H1 (cell line): ENCODE measurements at regions not wholly inside any gene's neighbourhood (a gene's known extent, or its start where the extent isn't known, plus 50 kb on each side); places are given as distances from the start of the nearest gene placed in this dataset.

Experiments used
- MAX ChIP-seq: IDR thresholded peaks from 2 replicates; pipeline ENCODE4 v1.6.1; 2012; ENCODE audit warnings: inconsistent platforms
- POLR2A ChIP-seq, 2 experiments: IDR thresholded peaks; 1 replicate in 1 of 2; 2 replicates in 1 of 2; pipeline ENCODE4 v1.6.1; 2011; ENCODE audit warnings: low read depth in 2 of 2, low read length in 2 of 2, mild to moderate bottlenecking in 2 of 2; ENCODE audit errors: control extremely low read depth in 1 of 2
- POLR2AphosphoS5 ChIP-seq: IDR thresholded peaks from 2 replicates; pipeline ENCODE4 v1.6.1; 2011; ENCODE audit warnings: low read depth, low read length
- POU5F1 ChIP-seq: IDR thresholded peaks from 2 replicates; pipeline ENCODE4 v1.6.1; 2011; ENCODE audit warnings: low read depth, mild to moderate bottlenecking, low read length, moderate library complexity
- RNF2 ChIP-seq: fragments of 200-900, 300-1000 bp; sonication (generic); IDR thresholded peaks from 2 replicates; pipeline ENCODE4 v1.7.1; 2016; ENCODE audit warnings: borderline replicate concordance, low read depth, mild to moderate bottlenecking, antibody characterized with exemption, low read length; ENCODE audit not compliant: poor library complexity, severe bottlenecking; ENCODE audit errors: missing control alignments
- RXRA ChIP-seq: IDR thresholded peaks from 2 replicates; pipeline ENCODE4 v1.6.1; 2011; ENCODE audit warnings: low read depth, mild to moderate bottlenecking, low read length, moderate library complexity; ENCODE audit not compliant: insufficient read depth
- TAF1 ChIP-seq: IDR thresholded peaks from 2 replicates; pipeline ENCODE4 v1.6.1; 2011; ENCODE audit warnings: mild to moderate bottlenecking, low read depth, low read length
- TF ChIP-seq, protein P1 (sequence below), 3 experiments: IDR thresholded peaks; 1 replicate in 2 of 3; 2 replicates in 1 of 3; pipeline versions ENCODE4 v1.5.1 to v1.6.1; 2011; ENCODE audit warnings: low read length in 3 of 3, mild to moderate bottlenecking in 3 of 3, inconsistent platforms in 2 of 3, low read depth in 1 of 3, moderate library complexity in 1 of 3; ENCODE audit not compliant: insufficient read depth in 1 of 3; ENCODE audit errors: control extremely low read depth in 1 of 3

DNA sequence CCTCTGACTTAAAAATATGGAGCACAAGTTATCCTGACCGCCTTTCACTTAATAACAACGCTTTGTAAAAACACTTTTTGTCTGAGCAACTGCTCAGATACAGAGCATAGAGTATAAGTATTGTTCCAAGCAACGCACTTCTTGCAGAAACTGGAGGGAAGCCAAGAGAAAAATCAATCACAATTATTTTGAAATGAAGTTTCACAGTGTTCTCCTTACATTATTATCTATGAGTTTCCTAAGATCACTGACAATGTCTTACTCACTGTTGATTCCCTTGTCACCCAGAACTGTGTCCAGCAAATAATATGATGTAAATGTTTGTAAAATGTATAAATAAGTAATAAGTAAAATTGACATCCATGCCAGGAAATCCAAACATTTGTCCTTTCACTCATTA, 184.6 kb upstream of the GPR149 start:
- TF ChIP-seq POU5F1 (no peak), POLR2A (IDR thresholded peaks at IDR 0.05; ENCODE audit: control extremely low read depth in 1 of 2, low read depth in 2 of 2, low read length in 2 of 2) (no peak), MAX (no peak), TAF1 (no peak), RXRA (no peak), POLR2AphosphoS5 (no peak), RNF2 (no peak)
- TF ChIP-seq, protein P1, sequence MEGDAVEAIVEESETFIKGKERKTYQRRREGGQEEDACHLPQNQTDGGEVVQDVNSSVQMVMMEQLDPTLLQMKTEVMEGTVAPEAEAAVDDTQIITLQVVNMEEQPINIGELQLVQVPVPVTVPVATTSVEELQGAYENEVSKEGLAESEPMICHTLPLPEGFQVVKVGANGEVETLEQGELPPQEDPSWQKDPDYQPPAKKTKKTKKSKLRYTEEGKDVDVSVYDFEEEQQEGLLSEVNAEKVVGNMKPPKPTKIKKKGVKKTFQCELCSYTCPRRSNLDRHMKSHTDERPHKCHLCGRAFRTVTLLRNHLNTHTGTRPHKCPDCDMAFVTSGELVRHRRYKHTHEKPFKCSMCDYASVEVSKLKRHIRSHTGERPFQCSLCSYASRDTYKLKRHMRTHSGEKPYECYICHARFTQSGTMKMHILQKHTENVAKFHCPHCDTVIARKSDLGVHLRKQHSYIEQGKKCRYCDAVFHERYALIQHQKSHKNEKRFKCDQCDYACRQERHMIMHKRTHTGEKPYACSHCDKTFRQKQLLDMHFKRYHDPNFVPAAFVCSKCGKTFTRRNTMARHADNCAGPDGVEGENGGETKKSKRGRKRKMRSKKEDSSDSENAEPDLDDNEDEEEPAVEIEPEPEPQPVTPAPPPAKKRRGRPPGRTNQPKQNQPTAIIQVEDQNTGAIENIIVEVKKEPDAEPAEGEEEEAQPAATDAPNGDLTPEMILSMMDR (IDR thresholded peaks at IDR 0.05; ENCODE audit: control extremely low read depth in 1 of 3, insufficient read depth in 1 of 3, low read depth in 1 of 3, low read length in 3 of 3): no peak
